Stromal cell of bone marrow (primary cell): ENCODE measurements at regions not wholly inside any gene's neighbourhood (a gene's known extent, or its start where the extent isn't known, plus 50 kb on each side); places are given as distances from the start of the nearest gene placed in this dataset.

Experiments used
- DNase-seq: peaks from one replicate; pipeline ENCODE4 v3.0.0-alpha.2; 2012; ENCODE audit warnings: low read depth

DNA sequence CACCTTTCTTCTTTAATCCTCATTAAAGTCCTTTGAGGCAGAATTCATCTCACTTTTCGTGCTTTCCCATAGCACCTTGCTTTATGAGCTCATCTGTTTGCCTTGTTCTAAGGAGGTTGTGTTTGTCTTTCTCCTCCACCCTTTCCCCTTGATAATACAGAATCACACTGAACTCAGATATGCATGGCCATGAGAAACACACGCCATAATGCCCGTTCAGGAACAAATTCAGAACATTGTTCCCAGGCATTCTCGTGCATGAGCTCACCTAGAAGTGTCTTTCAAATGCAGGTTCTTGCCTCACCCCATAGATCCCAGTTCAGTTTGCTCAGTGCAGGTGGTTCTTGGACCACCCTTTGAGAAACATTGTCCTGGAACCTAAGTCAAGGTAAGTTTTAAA lies 71.1 kb downstream of the TMEM114 start:
- no peak for DNase-seq

DNA sequence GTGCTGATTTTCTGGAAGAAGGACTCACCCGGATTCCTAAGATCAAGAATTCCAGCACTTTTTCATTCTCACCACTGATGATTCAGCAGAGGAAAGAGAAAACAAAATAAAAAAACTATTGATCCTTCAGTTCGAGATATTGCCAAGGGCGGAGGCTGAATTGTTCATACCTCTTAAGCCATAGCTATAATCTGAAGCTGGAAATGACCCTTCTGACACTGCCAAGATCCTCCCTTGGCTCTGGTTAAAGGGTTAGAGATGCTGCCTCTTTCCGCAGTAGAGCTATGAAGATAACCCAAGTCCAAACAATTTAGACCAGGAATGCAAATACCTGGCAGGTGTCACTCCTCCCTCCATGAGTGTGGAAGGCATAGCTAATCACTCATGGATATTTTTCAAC lies 73.0 kb downstream of the TMEM114 start:
- no peak for DNase-seq

DNA sequence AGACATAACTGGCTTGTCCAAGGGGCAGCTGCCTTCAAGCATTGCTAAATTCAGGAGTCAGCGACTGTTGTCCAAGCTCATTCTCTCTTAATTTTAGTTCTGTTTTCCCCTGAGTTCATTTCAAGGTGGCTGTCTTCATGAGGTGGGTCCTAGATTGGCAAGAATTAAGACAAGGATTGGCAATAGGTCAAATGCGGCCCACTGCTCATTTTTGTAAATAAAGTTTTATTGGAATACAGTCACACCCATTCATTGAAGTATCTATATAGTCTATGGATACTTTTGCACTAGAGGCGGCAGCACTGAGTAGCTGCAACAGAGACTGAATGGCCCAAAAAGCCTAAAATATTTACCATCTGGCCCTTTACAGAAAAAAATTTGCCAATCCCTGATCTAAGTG lies 73.8 kb downstream of the TMEM114 start:
- DNase-seq: no peak

DNA sequence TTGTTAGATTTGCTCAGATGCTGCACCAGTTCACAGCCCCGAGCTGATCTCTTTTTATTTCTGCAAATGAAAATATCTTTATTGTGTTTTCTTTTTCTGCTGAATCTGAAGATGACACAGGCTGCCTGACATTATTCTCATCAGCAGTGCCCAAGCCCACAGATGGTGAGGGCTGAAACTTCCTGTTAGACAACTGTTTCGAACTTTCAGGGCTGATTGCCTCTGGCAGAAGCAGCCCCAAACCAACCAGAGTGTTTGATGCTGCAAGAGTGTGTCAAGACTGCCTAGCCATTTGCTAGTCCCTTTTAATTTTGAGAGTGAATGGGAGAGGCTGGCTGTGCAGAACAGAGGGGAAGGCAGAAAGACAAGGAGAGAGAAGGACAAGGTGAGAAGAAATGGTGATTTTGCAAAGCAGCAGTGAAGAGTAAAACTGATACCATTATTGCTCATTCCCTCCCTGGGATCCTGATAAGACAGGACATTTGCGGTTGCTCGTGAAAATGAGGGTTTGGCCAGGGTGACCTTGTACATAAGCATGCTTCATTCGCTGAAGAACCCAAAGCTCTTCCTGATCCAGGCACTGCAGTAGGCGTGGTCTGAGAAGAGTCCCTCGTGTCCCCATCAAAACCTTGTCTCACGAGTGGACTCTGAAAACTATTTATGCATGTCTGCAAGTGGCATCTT lies 77.2 kb downstream of the TMEM114 start:
- no peak for DNase-seq

DNA sequence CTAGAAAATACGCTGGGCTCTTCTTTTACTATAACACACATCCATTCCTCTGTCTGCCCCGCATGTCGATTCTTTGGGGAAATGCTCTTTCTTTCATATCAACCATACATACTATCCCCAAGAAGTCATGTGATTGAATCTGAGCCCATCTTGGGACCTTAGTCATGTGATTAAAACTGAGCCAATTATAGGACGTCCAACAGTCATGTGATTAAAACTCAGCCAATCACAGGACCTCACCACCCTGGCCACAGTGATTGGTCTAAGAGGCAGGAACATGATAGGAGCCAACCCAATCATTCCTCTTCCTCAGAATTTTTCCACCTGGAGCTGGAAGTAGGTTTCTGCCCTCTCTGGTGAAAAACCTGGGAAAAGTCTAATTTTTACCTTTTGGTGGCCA lies 78.8 kb downstream of the TMEM114 start:
- DNase-seq: no peak

DNA sequence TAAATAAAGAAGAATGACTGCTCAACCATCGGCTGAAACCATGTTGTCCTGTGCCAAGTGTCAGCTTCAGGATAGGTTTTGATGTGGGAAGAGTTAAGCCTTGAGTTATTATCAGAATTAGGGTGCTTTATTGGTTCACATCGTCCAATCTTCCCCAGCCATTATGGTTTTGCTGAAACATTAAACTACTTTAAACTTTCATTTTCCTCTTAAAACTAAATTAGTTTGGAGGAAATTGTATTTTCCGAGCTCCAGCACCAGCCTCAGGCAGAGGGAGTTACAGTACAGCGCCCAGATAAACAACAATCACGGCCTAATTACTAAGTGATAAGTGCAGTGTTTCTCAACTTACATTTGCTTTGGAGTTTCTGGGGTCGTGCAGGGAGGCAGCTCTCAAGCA lies 80.2 kb downstream of the TMEM114 start:
- DNase-seq: no peak

DNA sequence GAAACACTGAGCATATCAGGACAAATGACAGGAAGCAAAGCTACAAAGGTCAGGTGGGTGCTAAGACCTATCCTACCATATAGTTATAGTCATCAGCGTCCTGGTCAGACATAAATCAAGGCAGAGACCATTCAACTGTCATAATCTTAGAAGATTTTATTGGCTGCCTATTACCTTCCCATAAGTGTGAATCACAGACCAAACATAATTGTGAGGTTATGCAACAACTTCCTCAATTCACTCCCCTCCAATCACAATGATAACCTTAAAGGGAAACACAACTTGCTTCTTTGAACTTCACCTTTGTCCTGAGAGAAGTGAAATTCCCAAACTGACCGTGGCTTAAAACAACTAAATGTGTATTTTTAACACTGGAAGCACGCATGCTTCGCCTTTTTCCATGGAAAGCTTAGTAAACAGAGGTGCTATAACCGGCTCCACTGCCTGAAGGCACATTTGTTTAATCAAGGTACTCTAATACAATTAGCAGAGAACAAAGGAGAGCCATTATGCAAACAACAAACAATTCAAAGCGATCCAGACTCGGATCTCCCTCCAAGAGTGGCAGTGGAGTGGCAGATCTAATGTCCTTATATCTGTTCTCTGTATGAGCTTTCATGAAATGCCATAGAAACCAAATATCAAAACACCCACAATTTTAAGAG lies 84.9 kb downstream of the TMEM114 start:
- DNase-seq: no peak

DNA sequence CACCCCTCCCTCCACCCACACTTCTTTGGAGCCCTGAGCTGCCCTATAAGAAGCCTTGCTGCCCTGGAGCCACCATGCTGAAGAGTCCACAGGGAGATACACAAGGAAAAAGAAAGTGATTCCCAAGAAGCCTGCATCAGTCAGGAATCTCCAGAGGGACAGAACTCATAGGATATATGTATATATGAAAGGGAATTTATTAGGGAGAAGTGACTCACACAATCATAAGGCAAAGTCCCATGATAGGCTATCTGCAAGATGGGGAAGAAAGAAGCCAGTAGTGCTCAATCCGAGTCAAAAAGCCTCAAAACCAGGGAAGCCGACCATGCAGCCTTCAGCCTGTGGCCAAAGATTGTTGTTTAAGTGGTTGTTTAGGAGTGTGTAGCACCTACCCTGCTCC lies 87.9 kb downstream of the TMEM114 start:
- no peak for DNase-seq

DNA sequence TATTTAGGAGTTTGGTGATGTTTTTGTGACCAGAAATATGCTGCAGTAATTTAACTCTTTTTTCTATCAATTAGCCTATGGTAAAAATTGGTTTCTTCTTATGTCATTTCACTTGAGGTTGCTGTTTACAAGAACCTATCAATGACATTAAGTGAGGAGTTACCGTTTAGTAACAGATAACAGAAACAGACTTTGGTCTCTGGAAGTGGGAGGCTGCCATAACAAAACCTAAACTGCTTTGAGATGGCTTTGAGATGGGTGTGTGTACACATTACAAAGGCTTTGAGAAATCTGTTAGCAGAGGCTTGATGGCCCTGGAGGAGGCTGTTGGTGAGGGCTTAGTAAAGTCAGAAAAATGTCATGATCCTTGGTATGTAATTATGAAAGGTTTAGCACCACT lies 90.0 kb downstream of the TMEM114 start:
- DNase-seq: no peak

DNA sequence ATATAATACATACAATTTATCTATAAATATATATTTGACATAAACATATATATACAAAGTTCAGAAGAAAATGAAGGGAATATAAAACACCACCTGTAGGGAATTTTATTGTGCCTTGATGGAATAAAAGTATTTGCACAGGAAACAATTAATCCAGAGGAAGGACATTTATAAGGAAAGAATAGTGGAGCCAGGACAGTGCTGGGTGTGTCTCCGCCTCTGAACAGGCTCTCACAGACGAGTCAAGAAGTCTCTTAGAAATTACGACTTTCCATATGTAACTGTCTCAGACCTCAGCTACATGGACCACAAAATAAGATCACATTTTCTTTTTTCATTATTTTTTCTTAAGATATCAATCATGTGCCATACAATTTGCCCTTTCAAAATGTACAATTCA lies 93.9 kb downstream of the TMEM114 start:
- DNase-seq: no peak

DNA sequence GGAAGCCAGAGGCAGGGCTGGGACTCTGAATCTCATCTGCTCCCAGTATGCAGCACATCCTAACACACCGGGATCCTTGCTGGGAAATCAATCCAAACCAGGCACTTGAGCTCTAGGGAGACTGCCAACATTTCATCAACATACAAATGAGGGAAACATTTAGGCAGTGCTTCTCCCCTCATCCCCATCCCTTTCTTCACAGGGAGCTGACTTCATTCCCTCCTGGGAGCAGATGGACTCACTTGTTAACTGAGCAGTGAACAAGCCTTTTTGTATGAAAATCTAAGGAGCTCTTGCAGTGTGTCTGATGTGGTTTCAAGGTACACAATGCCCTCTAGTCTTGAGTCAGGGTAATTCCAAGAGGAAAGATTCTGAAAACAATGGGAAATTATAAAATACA lies 96.3 kb downstream of the TMEM114 start:
- DNase-seq: no peak

DNA sequence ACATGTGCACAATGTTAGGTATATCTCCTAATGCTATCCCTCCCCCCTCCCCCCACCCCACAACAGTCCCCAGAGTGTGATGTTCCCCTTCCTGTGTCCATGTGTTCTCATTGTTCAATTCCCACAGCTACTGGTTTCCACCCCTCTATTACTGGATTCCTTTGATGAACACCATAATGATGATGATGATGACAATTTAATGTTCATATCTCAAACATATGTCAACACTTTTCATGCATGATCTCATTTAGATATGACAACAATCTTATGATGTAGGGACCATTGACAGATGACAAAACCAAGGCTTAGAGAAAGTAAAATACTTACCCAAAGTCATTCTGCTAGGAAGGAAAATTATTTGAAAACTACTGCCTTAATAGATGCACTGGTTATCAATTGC lies 97.6 kb downstream of the TMEM114 start:
- DNase-seq: no peak

DNA sequence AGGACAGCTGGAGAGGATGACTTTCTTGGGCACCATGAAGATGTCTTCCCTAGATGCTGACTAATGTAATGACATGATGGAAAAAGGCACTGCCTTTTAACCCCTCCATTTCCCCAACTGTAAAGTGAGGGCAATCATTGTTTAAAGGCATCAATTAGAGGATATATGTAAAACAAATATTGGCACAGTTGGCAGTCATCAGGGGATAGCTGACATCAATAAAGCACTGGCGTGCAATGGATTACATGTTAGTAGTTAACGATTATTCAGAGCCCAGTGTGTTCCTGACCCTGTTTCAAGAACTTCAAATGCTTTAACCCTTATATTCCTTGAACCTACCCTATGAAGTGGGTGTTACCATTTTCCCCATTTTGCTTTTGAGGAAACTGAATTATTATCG lies 100.7 kb downstream of the TMEM114 start:
- DNase-seq: no peak

DNA sequence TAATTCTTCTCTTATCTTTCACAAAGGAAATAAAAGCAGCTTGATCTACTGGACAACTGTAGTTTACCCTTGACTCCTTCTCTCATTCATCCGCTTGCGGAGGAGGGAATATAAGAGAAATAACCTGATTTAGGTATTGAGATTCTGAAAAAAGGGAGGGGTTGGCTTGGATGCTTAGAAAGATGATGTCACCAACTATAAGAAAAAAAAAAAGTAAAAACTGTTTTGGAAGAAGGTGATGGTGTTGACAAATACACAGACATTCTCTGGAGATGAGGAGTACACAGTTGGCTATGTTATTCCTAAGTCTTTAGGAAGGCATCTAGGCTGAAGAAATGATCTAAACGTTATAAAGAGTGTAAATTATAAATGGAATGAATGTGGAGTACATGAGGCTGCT lies 103.3 kb downstream of the TMEM114 start:
- no peak for DNase-seq

DNA sequence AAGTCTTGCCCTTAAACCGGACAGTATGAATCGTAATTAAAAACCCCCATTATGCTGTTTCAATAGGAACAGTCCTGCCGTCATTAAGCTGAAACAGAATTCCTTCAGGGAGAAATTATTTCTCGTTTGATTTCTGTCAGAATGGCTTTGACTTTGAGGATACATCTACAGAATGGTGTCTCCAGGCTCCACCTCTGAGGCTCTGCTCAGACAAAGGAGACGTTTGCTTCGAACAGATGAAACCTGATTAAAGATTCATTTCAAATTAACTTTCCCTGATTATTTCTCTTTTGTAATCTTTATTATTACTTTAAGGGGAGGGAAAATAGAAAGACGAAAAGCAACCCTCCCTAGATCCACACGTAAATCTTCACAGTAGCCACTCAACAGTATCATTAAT lies 106.9 kb downstream of the TMEM114 start:
- DNase-seq: no peak

DNA sequence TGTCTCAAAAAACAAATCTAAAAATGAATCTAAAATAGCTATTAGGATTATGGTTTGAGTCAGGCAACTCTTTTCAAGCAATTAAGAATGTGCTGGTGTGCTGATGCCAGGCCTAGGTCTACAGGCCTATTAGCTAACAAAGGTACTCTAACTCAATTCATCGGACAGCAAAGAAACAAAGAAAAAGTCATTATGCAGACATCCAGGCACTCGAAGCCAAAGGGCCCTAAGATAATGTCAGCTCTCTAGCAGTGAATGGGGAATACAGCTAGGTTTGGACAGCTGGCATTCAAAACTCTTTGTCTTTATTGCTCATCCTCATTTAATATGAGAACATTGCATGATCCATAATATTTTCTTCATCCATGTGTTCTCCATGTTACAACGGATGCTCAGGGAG lies 108.5 kb downstream of the TMEM114 start:
- no peak for DNase-seq

DNA sequence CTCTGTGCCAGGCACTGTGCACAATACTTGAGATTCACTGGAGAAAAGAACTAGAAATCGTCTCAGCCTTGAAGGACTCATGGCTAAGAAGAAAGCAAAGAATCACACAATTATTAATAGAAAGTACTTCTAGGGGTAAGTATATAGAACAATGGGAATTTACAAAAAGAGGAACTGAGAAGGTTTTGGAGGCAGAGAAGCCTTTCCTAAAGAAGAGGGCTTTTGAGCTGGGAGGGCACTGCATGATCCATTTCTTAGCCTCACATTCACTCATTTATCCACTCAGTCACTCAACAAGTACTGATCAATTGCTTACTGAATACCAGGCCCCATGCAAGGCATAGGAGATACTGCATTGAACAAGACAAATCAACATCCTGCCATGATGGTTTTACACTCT lies 113.5 kb downstream of the TMEM114 start:
- no peak for DNase-seq

DNA sequence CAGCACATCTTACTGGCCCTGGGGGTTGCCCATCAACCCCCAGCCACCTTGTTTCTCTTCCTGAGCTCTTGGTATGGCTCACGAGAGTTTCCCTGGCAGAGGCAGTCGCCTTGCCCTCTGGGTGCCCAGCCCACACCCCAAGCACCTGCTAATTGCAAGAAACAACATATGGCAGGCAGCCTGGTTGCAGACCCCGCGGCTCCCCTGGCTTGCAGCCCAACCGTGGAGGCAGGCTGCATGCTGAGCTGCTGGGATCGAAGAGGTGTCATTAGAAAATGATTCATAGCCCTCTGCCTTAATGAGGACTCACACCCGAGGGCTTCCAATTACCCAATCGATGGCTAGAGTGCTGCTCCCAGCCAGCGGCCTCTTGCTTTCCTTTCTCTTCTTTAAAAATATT lies 115.7 kb downstream of the TMEM114 start:
- DNase-seq: no peak

DNA sequence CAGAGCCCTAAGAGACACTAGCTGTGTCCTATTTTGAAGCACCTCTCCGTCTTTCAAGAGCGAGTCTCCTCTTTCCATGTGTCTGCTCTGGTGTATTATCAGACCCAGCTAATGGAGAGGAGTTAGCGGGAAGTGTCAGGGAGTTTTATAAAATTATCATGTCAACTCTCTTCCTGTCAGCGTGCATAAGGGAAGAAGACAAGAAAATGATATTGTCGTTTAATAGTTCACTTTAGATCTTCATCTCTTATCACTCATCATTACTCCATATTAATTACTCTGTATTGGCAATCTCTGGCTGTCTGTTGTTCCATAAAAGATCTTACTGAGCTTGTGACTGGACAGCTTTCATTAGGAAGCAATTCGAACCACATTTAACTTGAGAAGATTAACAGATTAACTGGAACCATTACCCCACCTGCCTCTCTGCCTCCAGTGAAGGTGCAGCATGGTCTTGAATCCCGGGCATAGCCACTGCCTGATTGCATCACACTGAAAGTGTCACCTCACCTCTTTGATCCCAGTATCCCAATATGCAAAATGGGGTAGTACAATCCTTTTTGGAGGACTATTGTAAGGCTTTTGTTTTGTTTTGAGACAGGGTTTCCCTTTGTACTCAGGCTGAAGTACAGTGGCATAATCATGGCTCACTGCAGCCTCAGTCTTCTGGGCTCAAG lies 121.1 kb downstream of the TMEM114 start:
- no peak for DNase-seq

DNA sequence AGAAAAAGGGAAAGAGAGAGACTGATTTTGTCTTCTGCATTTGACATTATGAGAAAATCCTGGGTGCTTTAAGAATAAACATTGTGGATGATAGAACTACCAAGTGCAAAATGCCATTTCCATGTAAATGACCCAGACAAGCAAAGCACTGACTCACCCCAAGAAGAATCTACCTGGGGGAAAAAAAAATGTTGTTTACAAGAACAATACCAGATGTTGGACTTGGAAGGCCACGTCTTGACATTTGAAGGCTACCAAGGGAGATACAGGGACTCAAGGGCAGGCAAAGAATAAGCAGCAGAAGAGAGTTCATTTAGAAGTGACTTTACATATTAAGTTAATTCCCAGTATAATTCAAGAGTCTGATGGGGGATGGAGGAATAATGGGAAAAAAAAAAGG lies 125.3 kb downstream of the TMEM114 start:
- DNase-seq: no peak

DNA sequence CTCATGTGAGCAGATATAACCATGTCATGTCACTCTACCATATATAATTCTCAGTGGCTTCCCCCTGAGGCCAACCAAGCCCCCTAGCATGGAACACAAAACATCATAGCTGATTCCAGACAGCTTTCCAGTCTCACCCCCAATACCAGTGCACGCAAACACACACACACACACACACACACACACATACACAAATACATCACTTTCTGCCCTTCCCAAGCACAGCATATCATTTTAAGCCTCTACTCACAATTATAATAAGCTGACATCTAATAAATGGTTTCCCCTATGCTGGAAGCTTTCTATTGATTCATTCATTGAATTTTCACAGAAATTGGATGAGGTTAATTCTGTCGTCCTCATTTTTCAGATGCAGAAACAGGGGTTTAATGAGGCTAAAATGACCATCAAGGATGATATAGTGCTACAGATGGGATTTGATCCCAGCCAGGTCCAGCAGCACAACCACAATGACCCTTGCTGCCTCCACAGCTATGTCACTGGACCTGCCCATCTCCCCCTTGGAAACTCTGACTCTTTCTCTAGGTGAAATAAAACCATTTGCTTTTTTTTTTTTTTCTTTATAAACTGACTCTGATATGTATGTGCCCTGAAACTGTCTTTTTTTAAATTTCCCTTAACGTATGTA lies 131.1 kb downstream of the TMEM114 start:
- no peak for DNase-seq

DNA sequence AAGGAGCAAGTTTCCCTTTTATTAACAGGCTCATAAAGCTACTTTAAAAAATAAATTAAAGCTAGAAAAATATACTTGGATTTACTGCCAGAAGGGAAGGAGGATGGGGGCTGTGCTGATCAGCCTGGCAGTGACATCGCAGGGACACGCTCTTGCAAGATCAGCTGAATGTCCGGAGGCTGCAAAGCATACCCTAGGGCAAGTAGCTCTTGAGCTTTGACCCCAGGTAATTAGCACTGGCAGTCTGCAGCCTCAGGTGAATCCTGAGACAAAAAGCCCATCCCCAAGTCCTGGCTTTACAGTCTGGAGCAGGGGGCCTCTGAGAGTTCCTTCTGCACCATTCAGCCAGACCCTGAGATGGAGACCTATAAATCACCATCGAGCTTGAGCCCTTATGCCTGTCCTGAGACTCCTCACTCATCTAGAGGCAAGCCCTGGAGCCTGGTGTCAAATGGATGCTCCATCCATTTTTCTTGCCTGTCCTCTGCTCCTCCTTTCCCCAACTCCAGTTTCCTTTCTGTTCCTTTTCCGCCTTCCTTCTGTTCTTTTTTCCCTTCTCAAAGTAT lies 131.7 kb downstream of the TMEM114 start:
- no peak for DNase-seq

DNA sequence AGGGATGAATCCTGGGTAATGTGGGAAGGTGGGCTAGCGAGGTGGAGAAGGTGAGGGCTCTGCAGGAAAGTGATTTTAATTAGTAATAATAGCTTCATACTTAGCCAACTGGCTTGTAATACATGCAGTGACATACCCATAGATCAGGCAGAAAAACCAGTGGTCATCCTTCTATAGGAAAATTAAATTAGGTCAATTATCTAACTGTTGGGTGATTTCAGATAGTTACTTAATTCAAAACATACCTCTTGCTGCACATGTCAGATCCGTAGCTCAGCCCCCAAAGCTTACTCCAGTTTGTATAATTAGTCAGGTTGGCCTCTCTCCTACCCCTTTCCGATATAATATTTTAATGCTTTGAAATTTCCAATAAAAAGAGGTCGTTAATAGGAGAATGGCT lies 137.0 kb downstream of the TMEM114 start:
- no peak for DNase-seq
